GM12892 (cell line): ENCODE measurements at regions not wholly inside any gene's neighbourhood (a gene's known extent, or its start where the extent isn't known, plus 50 kb on each side); places are given as distances from the start of the nearest gene placed in this dataset.

Experiments used
- POLR2A ChIP-seq: IDR thresholded peaks from 2 replicates; pipeline ENCODE4 v1.6.1; 2011; ENCODE audit warnings: low read depth, low read length, control low read depth
- POLR2AphosphoS5 ChIP-seq: IDR thresholded peaks from 2 replicates; pipeline ENCODE4 v1.6.1; 2011; ENCODE audit warnings: low read depth, low read length, control low read depth

GRCh38 chr5:110043025-110043424 lies 353.3 kb downstream of the MAN2A1 start:
- TF ChIP-seq POLR2AphosphoS5 (no peak), POLR2A (no peak)
